Smooth muscle cell (in vitro differentiated cells): ENCODE measurements at regions not wholly inside any gene's neighbourhood (a gene's known extent, or its start where the extent isn't known, plus 50 kb on each side); places are given as distances from the start of the nearest gene placed in this dataset.
A peak's percentile ranks its signal among the peaks of the same experiment; 100 is the strongest.

ENCODE experiments used
- DNase-seq: peaks from one replicate; lab custom pipeline; 2025; ENCODE audit not compliant: unreplicated experiment; lab: John Stamatoyannopoulos, UW
- H2AFZ ChIP-seq: fragments of 200-600 bp; sonication (generic); 2 replicates; pipeline ENCODE4 v1.6.0; 2016; ENCODE audit warnings: antibody characterized with exemption, low read depth, mild to moderate bottlenecking
- H3F3A ChIP-seq: fragments of 200-600 bp; sonication (generic); 2 replicates; pipeline ENCODE4 v1.6.0; 2017; ENCODE audit warnings: antibody characterized with exemption, low read depth
- H3K27ac ChIP-seq: fragments of 200-600 bp; sonication (generic); 2 replicates; pipeline ENCODE4 v1.5.1; 2016; ENCODE audit warnings: low read depth, mild to moderate bottlenecking
- H3K27me3 ChIP-seq: fragments of 200-600 bp; sonication (generic); 2 replicates; pipeline ENCODE4 v1.6.1; 2016; ENCODE audit warnings: low read depth, mild to moderate bottlenecking
- H3K36me3 ChIP-seq: fragments of 200-600 bp; sonication (generic); 2 replicates; pipeline ENCODE4 v1.5.1; 2016; ENCODE audit warnings: low read depth
- H3K4me1 ChIP-seq: fragments of 200-600 bp; sonication (generic); 2 replicates; pipeline ENCODE4 v1.5.1; 2016; ENCODE audit warnings: low read depth
- H3K4me2 ChIP-seq: fragments of 200-600 bp; sonication (generic); 2 replicates; pipeline ENCODE4 v1.6.0; 2016; ENCODE audit warnings: mild to moderate bottlenecking
- H3K4me3 ChIP-seq: fragments of 200-600 bp; sonication (generic); 2 replicates; pipeline ENCODE4 v1.5.1; 2016; ENCODE audit warnings: mild to moderate bottlenecking
- H3K79me2 ChIP-seq: fragments of 200-600 bp; sonication (generic); 2 replicates; pipeline ENCODE4 v1.6.0; 2016; ENCODE audit warnings: low read depth, mild to moderate bottlenecking
- H3K9ac ChIP-seq: fragments of 200-600 bp; sonication (generic); 2 replicates; pipeline ENCODE4 v1.6.0; 2016; ENCODE audit warnings: low read depth
- H3K9me3 ChIP-seq: fragments of 200-600 bp; sonication (generic); replicated peaks from 2 replicates; pipeline ENCODE4 v1.5.1; 2016; ENCODE audit warnings: low read depth
- H4K20me1 ChIP-seq: fragments of 200-600 bp; sonication (generic); 2 replicates; pipeline ENCODE4 v1.6.0; 2016; ENCODE audit warnings: low read depth
- CTCF ChIP-seq: fragments of 200-600 bp; sonication (generic); IDR thresholded peaks from 2 replicates; pipeline ENCODE4 v1.5.1; 2017; ENCODE audit warnings: borderline replicate concordance, mild to moderate bottlenecking, antibody characterized with exemption; ENCODE audit not compliant: insufficient read depth, poor library complexity, severe bottlenecking
- WGBS: methylation state at CpG from one replicate; pipeline ENCODE4 v1.1.7; 2016; ENCODE audit warnings: low lambda C conversion rate; 5-methylcytosine and 5-hydroxymethylcytosine counted together

GRCh38 chr10:4457597-4457996, 368.4 kb upstream of the AKR1E2 start:
- 98% methylated on average over 14 of the region's 14 CpGs for WGBS
- Histone ChIP-seq H4K20me1 (no peaks in the 10 kb centered on the region), H3F3A (no peaks in the 10 kb centered on the region), H3K4me3 (no peak overlapping the region), H3K4me2 (no peak overlapping the region), H3K4me1 (peaks cover 9% of the 10 kb centered on the region), H2AFZ (no peak overlapping the region), H3K27me3 (no peaks in the 10 kb centered on the region), H3K36me3 (no peaks in the 10 kb centered on the region), H3K9ac (no peak overlapping the region), H3K79me2 (no peaks in the 10 kb centered on the region), H3K27ac (no peak overlapping the region), H3K9me3 (no peaks in the 10 kb centered on the region)
- no peak for TF ChIP-seq CTCF
- no peak for DNase-seq

GRCh38 chr10:4456776-4457175, 369.2 kb upstream of the AKR1E2 start:
- Histone ChIP-seq H3K4me1 (peaks cover 9% of the 10 kb centered on the region), H3K9me3 (no peaks in the 10 kb centered on the region), H3K27ac (no peak overlapping the region), H3K9ac (no peak overlapping the region), H2AFZ (no peak overlapping the region), H3K36me3 (no peaks in the 10 kb centered on the region), H3K4me2 (no peak overlapping the region), H3K27me3 (no peaks in the 10 kb centered on the region), H3K79me2 (no peaks in the 10 kb centered on the region), H3F3A (no peaks in the 10 kb centered on the region), H4K20me1 (no peaks in the 10 kb centered on the region), H3K4me3 (no peak overlapping the region)
- no peak for DNase-seq
- no peak for TF ChIP-seq CTCF
- 90% methylated on average over 1 of the region's 1 CpG for WGBS

- 92% methylated on average over 3 of the region's 3 CpGs for WGBS
- Histone ChIP-seq H3K27me3 (no peaks in the 10 kb centered on the region), H3K27ac (no peak overlapping the region), H3K4me2 (no peak overlapping the region), H3K36me3 (no peaks in the 10 kb centered on the region), H3K9ac (no peak overlapping the region), H3K9me3 (no peaks in the 10 kb centered on the region), H4K20me1 (no peaks in the 10 kb centered on the region), H3K4me1 (peaks cover 9% of the 10 kb centered on the region), H3K4me3 (no peak overlapping the region), H2AFZ (no peak overlapping the region), H3F3A (no peaks in the 10 kb centered on the region), H3K79me2 (no peaks in the 10 kb centered on the region)
- no peak for DNase-seq
- no peak for TF ChIP-seq CTCF
Measured at GRCh38 chr10:4456279-4456678, 369.7 kb upstream of the AKR1E2 start.

- no peaks in the 10 kb centered on the region for H4K20me1 ChIP-seq
- no peaks in the 10 kb centered on the region for H3K9me3 ChIP-seq
- no peaks in the 10 kb centered on the region for H3K27me3 ChIP-seq
- H3K4me3 ChIP-seq: no peak overlapping the region
- no peaks in the 10 kb centered on the region for H3F3A ChIP-seq
- H3K4me1 ChIP-seq: peaks cover 7% of the 10 kb centered on the region
- WGBS: 82% methylated on average over 5 of the region's 5 CpGs
- no peak overlapping the region for H3K27ac ChIP-seq
- H3K79me2 ChIP-seq: no peaks in the 10 kb centered on the region
- no peaks in the 10 kb centered on the region for H3K36me3 ChIP-seq
- H3K4me2 ChIP-seq: no peak overlapping the region
- DNase-seq: no peak
- TF ChIP-seq CTCF: no peak
- no peak overlapping the region for H3K9ac ChIP-seq
- H2AFZ ChIP-seq: peak overlapping the region; percentile 21
Measured at GRCh38 chr10:4453950-4454349, 372.1 kb upstream of the AKR1E2 start.
